WERI-Rb-1 (cell line): ENCODE measurements at regions not wholly inside any gene's neighbourhood (a gene's known extent, or its start where the extent isn't known, plus 50 kb on each side); places are given as distances from the start of the nearest gene placed in this dataset.

Experiments used
- DNase-seq: peaks from one replicate; pipeline ENCODE4 v3.0.0-alpha.2; 2020
- H3K27ac ChIP-seq: fragments of 250-450 bp; sonication (Bioruptor Pico); 2 replicates; pipeline ENCODE4 v1.5.1; 2020; ENCODE audit warnings: mild to moderate bottlenecking, moderate library complexity
- H3K27me3 ChIP-seq: fragments of 250-450 bp; sonication (Bioruptor Pico); 2 replicates; pipeline ENCODE4 v1.5.1; 2021; ENCODE audit warnings: mild to moderate bottlenecking, low read depth, moderate library complexity; ENCODE audit not compliant: insufficient read depth, severe bottlenecking
- H3K36me3 ChIP-seq: fragments of 250-450 bp; sonication (Bioruptor Pico); 2 replicates; pipeline ENCODE4 v1.5.1; 2020; ENCODE audit warnings: mild to moderate bottlenecking, moderate library complexity
- H3K4me3 ChIP-seq: 2 replicates; pipeline ENCODE4 v1.5.1; 2011; ENCODE audit warnings: low read depth, mild to moderate bottlenecking, control low read depth, low read length
- H3K9me3 ChIP-seq: fragments of 250-450 bp; sonication (Bioruptor Pico); 2 replicates; pipeline ENCODE4 v1.5.1; 2021; ENCODE audit warnings: mild to moderate bottlenecking, moderate library complexity; ENCODE audit not compliant: severe bottlenecking
- CTCF ChIP-seq: IDR thresholded peaks from 2 replicates; pipeline ENCODE4 v1.5.1; 2011; ENCODE audit warnings: low read depth, mild to moderate bottlenecking, control low read depth, inconsistent platforms, low read length

- H3K27ac ChIP-seq, result no peak overlapping the region
- no peaks in the 10 kb centered on the region for H3K9me3 ChIP-seq
- no peak for DNase-seq
- no peak for TF ChIP-seq CTCF
- H3K4me3 ChIP-seq, result no peak overlapping the region
- H3K36me3 ChIP-seq, result no peaks in the 10 kb centered on the region
- H3K27me3 ChIP-seq, result no peaks in the 10 kb centered on the region
Measured at GRCh38 chr22:47388778-47389177, 626.3 kb downstream of the TBC1D22A start.

GRCh38 chr22:47388331-47388730 is 625.9 kb downstream of the TBC1D22A start:
- DNase-seq, result no peak
- Histone ChIP-seq H3K27me3 (no peaks in the 10 kb centered on the region), H3K36me3 (no peaks in the 10 kb centered on the region), H3K4me3 (no peak overlapping the region), H3K27ac (no peak overlapping the region), H3K9me3 (no peaks in the 10 kb centered on the region)
- TF ChIP-seq CTCF, result no peak

- DNase-seq, result no peak
- Histone ChIP-seq H3K36me3 (no peaks in the 10 kb centered on the region), H3K4me3 (no peak overlapping the region), H3K9me3 (no peaks in the 10 kb centered on the region), H3K27ac (no peak overlapping the region), H3K27me3 (no peaks in the 10 kb centered on the region)
- TF ChIP-seq CTCF, result no peak
Measured at GRCh38 chr22:47386812-47387510, 624.5 kb downstream of the TBC1D22A start.

- TF ChIP-seq CTCF, result no peak
- no peak for DNase-seq
- Histone ChIP-seq H3K27me3 (no peaks in the 10 kb centered on the region), H3K36me3 (no peaks in the 10 kb centered on the region), H3K27ac (no peak overlapping the region), H3K4me3 (no peak overlapping the region), H3K9me3 (no peaks in the 10 kb centered on the region)
Measured at GRCh38 chr22:47384977-47385376, 622.5 kb downstream of the TBC1D22A start.

GRCh38 chr22:47382164-47382890 is 619.9 kb downstream of the TBC1D22A start:
- Histone ChIP-seq H3K4me3 (no peak overlapping the region), H3K27me3 (no peaks in the 10 kb centered on the region), H3K36me3 (no peaks in the 10 kb centered on the region), H3K9me3 (no peaks in the 10 kb centered on the region), H3K27ac (no peak overlapping the region)
- no peak for DNase-seq
- TF ChIP-seq CTCF, result no peak

GRCh38 chr22:47381240-47381639 is 618.8 kb downstream of the TBC1D22A start:
- Histone ChIP-seq H3K36me3 (no peaks in the 10 kb centered on the region), H3K27ac (no peak overlapping the region), H3K4me3 (no peak overlapping the region), H3K9me3 (no peaks in the 10 kb centered on the region), H3K27me3 (no peaks in the 10 kb centered on the region)
- DNase-seq, result no peak
- no peak for TF ChIP-seq CTCF
